OCI-LY1 (cell line): ENCODE measurements at regions not wholly inside any gene's neighbourhood (a gene's known extent, or its start where the extent isn't known, plus 50 kb on each side); places are given as distances from the start of the nearest gene placed in this dataset.

Experiments
- H2AFZ ChIP-seq: fragments of 200-600 bp; sonication (generic), shearing (Covaris generic); 2 replicates; pipeline ENCODE4 v1.6.0; 2014; ENCODE audit warnings: antibody characterized with exemption, mild to moderate bottlenecking, low read length
- H3F3A ChIP-seq: fragments of 200-600 bp; sonication (generic), shearing (Covaris generic); 2 replicates; pipeline ENCODE4 v1.6.0; 2014; ENCODE audit warnings: mild to moderate bottlenecking, antibody characterized with exemption, low read length, moderate library complexity; ENCODE audit not compliant: insufficient read depth
- H3K27ac ChIP-seq: fragments of 200-600 bp; sonication (generic); 2 replicates; pipeline ENCODE4 v1.5.1; 2014; ENCODE audit warnings: low read length, mixed run types, mild to moderate bottlenecking, low read depth; ENCODE audit not compliant: poor library complexity, severe bottlenecking
- H3K27me3 ChIP-seq: fragments of 200-600 bp; sonication (generic); 2 replicates; pipeline ENCODE4 v1.6.0; 2014; ENCODE audit warnings: antibody characterized with exemption, mild to moderate bottlenecking, low read length, moderate library complexity; ENCODE audit not compliant: insufficient read depth
- H3K36me3 ChIP-seq: fragments of 200-600 bp; sonication (generic); 2 replicates; pipeline ENCODE4 v1.6.1; 2014; ENCODE audit warnings: mild to moderate bottlenecking, antibody characterized with exemption, low read length, moderate library complexity, mixed read lengths; ENCODE audit not compliant: insufficient read depth
- H3K4me1 ChIP-seq: fragments of 200-600 bp; sonication (generic); 2 replicates; pipeline ENCODE4 v1.5.1; 2014; ENCODE audit warnings: mild to moderate bottlenecking, low read length, moderate library complexity; ENCODE audit not compliant: insufficient read depth, severe bottlenecking
- H3K4me2 ChIP-seq: fragments of 200-600 bp; sonication (generic), shearing (Covaris generic); 2 replicates; pipeline ENCODE4 v1.6.1; 2014; ENCODE audit warnings: low read length
- H3K4me3 ChIP-seq: fragments of 200-600 bp; sonication (generic); 2 replicates; pipeline ENCODE4 v1.5.1; 2014; ENCODE audit warnings: low read length, low read depth, mild to moderate bottlenecking, mixed read lengths; ENCODE audit not compliant: poor library complexity, severe bottlenecking
- H3K79me2 ChIP-seq: fragments of 200-600 bp; shearing (Covaris generic); 2 replicates; pipeline ENCODE4 v1.6.1; 2016; ENCODE audit warnings: mixed run types, low read length, mixed read lengths; ENCODE audit not compliant: insufficient read depth
- H3K9ac ChIP-seq: fragments of 200-600 bp; sonication (generic), shearing (Covaris generic); 2 replicates; pipeline ENCODE4 v1.6.1; 2014; ENCODE audit warnings: mild to moderate bottlenecking, low read length, mixed read lengths
- H3K9me2 ChIP-seq: fragments of 200-600 bp; sonication (generic), shearing (Covaris generic); 2 replicates; pipeline ENCODE4 v1.6.1; 2014; ENCODE audit warnings: low read depth, mild to moderate bottlenecking, low read length, mixed read lengths
- H3K9me3 ChIP-seq: fragments of 200-600 bp; shearing (Covaris generic); 2 replicates; pipeline ENCODE4 v1.6.1; 2014; ENCODE audit warnings: low read length, mixed read lengths
- H4K20me1 ChIP-seq: fragments of 200-600 bp; sonication (generic), shearing (Covaris generic); 2 replicates; pipeline ENCODE4 v1.6.0; 2016; ENCODE audit warnings: mild to moderate bottlenecking, low read length; ENCODE audit not compliant: insufficient read depth
- CTCF ChIP-seq: fragments of 200-600 bp; sonication (generic), shearing (Covaris generic); IDR thresholded peaks from 2 replicates; pipeline ENCODE4 v1.5.1; 2017; ENCODE audit warnings: mild to moderate bottlenecking, antibody characterized with exemption, low read length, moderate library complexity, mixed read lengths
- EZH2 ChIP-seq: fragments of 200-600 bp; sonication (generic), shearing (Covaris generic); IDR thresholded peaks from 2 replicates; pipeline ENCODE4 v1.8.0; 2017; ENCODE audit warnings: borderline replicate concordance, mixed run types, mild to moderate bottlenecking, antibody characterized with exemption, low read length, moderate library complexity, mixed read lengths

- Histone ChIP-seq H3K79me2 (no peaks in the 10 kb centered on the region), H3K4me1 (no peaks in the 10 kb centered on the region), H3K9ac (no peak overlapping the region), H3F3A (no peaks in the 10 kb centered on the region), H3K27me3 (no peaks in the 10 kb centered on the region), H3K4me2 (no peak overlapping the region), H3K9me3 (no peaks in the 10 kb centered on the region), H3K27ac (no peak overlapping the region), H4K20me1 (no peaks in the 10 kb centered on the region), H2AFZ (no peak overlapping the region), H3K36me3 (no peaks in the 10 kb centered on the region), H3K9me2 (no peaks in the 10 kb centered on the region), H3K4me3 (no peak overlapping the region)
- no peak for TF ChIP-seq EZH2
- no peak for TF ChIP-seq CTCF
Observed at GRCh38 chr3:170734735-170735065, 135.3 kb downstream of the RPL22L1 start.

- no peaks in the 10 kb centered on the region for H3K79me2 ChIP-seq
- H3K4me3 ChIP-seq: no peak overlapping the region
Observed at GRCh38 chr3:170734043-170734734, 135.8 kb downstream of the RPL22L1 start.

GRCh38 chr3:170732660-170733245 lies 137.2 kb downstream of the RPL22L1 start:
- Histone ChIP-seq H3K4me1 (no peaks in the 10 kb centered on the region), H2AFZ (no peak overlapping the region), H3K4me3 (no peak overlapping the region), H3K4me2 (no peak overlapping the region), H4K20me1 (no peaks in the 10 kb centered on the region), H3K9ac (no peak overlapping the region), H3K9me3 (no peaks in the 10 kb centered on the region), H3K79me2 (no peaks in the 10 kb centered on the region), H3F3A (no peaks in the 10 kb centered on the region), H3K27me3 (no peaks in the 10 kb centered on the region), H3K9me2 (no peaks in the 10 kb centered on the region), H3K36me3 (no peaks in the 10 kb centered on the region), H3K27ac (no peak overlapping the region)
- TF ChIP-seq EZH2 (no peak), CTCF (no peak)

More at GRCh38 chr3:170734043-170734734, 135.8 kb downstream of the RPL22L1 start:
- Histone ChIP-seq H3K4me1 (no peaks in the 10 kb centered on the region), H3K27me3 (no peaks in the 10 kb centered on the region), H3K4me2 (no peak overlapping the region), H3F3A (no peaks in the 10 kb centered on the region), H3K9me2 (no peaks in the 10 kb centered on the region), H2AFZ (no peak overlapping the region), H4K20me1 (no peaks in the 10 kb centered on the region), H3K9me3 (no peaks in the 10 kb centered on the region), H3K27ac (no peak overlapping the region), H3K36me3 (no peaks in the 10 kb centered on the region), H3K9ac (no peak overlapping the region)
- TF ChIP-seq CTCF: no peak
- no peak for TF ChIP-seq EZH2
